ENCODE measurements at regions not wholly inside any gene's neighbourhood (a gene's known extent, or its start where the extent isn't known, plus 50 kb on each side); places are given as distances from the start of the nearest gene placed in this dataset.

DNA sequence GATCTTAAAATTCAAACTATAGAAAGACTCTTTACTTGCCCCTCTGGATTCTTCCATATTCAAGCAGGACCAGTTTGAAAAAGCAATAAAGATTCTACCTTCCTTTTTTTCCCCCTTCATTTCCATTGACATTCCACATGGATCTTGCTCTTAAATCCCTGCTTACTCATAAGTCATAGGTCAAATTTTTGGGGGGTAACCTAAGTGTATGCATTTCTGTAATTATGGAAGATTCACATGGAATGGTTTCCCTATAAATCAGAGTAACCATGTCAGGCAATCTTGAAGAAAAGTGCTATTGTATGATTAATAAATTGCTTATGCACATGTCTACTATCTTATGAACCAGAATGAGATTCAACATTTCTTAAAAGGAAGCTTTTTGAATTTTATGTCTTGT, 551.0 kb downstream of the HAO1 start:
- no peaks in the 10 kb centered on the region for H3F3A ChIP-seq (ENCODE audit: insufficient read depth, low read length)
- no peaks in the 10 kb centered on the region for H3K79me2 ChIP-seq (ENCODE audit: low read length)
- no peak overlapping the region for H3K27ac ChIP-seq (ENCODE audit: low read length)

DNA sequence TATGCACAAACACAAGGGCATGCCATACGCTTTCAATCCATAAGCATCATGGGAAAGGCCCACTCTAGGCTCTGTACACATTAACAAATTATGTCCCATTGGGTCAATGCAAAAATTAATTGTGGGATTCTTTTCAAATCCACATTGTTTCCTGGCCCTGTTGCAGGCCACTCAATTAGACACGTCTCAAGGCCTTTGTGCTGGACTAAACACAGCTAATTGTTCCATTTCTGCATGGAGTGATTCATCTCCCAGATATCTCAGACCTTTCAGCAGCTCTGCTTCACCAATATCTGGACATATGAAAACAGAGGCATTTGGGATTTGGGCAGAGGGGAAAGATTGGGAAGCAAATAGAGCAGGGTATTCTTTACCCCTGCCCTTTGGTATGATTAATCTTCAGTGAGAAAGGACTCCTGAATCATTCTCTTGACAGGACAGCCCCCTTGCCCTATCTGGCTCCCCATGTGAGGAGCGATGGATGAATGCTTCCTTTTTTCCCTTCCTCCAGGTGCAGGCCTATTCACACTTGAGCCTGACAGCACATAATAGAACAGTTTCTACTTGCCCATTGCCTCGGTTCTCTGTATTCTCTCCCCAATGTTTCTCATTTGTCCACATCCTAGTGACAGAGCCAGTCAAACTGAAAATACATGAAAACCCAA, 547.6 kb downstream of the HAO1 start:
- Histone ChIP-seq H3K36me3 (replicated peaks; ENCODE audit: insufficient read depth, low read length) (no peaks in the 10 kb centered on the region), H3K9ac (ENCODE audit: low read length) (no peak overlapping the region), H3K4me2 (ENCODE audit: low read depth, low read length) (no peak overlapping the region), H3K9me3 (replicated peaks; ENCODE audit: insufficient read depth, low read length) (no peaks in the 10 kb centered on the region), H3K9me2 (replicated peaks; ENCODE audit: insufficient read depth, low read length) (no peaks in the 10 kb centered on the region), H3K79me2 (ENCODE audit: low read length) (no peaks in the 10 kb centered on the region), H3K4me1 (ENCODE audit: low read length) (no peaks in the 10 kb centered on the region), H4K20me1 (ENCODE audit: insufficient read depth, low read length) (no peaks in the 10 kb centered on the region), H3F3A (ENCODE audit: insufficient read depth, low read length) (no peaks in the 10 kb centered on the region), H3K4me3 (ENCODE audit: low read length) (no peak overlapping the region), H3K27me3 (replicated peaks; ENCODE audit: insufficient read depth, low read length) (no peaks in the 10 kb centered on the region), H2AFZ (ENCODE audit: low read length) (no peak overlapping the region), H3K27ac (ENCODE audit: low read length) (no peak overlapping the region)
- DNase-seq = no peak
- TF ChIP-seq EZH2 (optimal IDR thresholded peaks at IDR 0.05; ENCODE audit: low read depth, low read length) = no peak
- TF ChIP-seq EZH2phosphoT487 (IDR thresholded peaks at IDR 0.05; ENCODE audit: low read length) = no peak
- TF ChIP-seq, protein P1, sequence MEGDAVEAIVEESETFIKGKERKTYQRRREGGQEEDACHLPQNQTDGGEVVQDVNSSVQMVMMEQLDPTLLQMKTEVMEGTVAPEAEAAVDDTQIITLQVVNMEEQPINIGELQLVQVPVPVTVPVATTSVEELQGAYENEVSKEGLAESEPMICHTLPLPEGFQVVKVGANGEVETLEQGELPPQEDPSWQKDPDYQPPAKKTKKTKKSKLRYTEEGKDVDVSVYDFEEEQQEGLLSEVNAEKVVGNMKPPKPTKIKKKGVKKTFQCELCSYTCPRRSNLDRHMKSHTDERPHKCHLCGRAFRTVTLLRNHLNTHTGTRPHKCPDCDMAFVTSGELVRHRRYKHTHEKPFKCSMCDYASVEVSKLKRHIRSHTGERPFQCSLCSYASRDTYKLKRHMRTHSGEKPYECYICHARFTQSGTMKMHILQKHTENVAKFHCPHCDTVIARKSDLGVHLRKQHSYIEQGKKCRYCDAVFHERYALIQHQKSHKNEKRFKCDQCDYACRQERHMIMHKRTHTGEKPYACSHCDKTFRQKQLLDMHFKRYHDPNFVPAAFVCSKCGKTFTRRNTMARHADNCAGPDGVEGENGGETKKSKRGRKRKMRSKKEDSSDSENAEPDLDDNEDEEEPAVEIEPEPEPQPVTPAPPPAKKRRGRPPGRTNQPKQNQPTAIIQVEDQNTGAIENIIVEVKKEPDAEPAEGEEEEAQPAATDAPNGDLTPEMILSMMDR (IDR thresholded peaks at IDR 0.05; ENCODE audit: low read length) = no peak

More for the DNA sequence above, 551.0 kb downstream of the HAO1 start:
- H3K36me3 ChIP-seq (replicated peaks; ENCODE audit: insufficient read depth, low read length) = no peaks in the 10 kb centered on the region
- H3K9me3 ChIP-seq (replicated peaks; ENCODE audit: insufficient read depth, low read length) = no peaks in the 10 kb centered on the region
- H3K9me2 ChIP-seq (replicated peaks; ENCODE audit: insufficient read depth, low read length) = no peaks in the 10 kb centered on the region
- H3K4me3 ChIP-seq (ENCODE audit: low read length) = no peak overlapping the region
- DNase-seq = no peak
- no peaks in the 10 kb centered on the region for H3K27me3 ChIP-seq (replicated peaks; ENCODE audit: insufficient read depth, low read length)
- no peaks in the 10 kb centered on the region for H3K4me1 ChIP-seq (ENCODE audit: low read length)
- TF ChIP-seq EZH2phosphoT487 (IDR thresholded peaks at IDR 0.05; ENCODE audit: low read length) (no peak), EZH2 (optimal IDR thresholded peaks at IDR 0.05; ENCODE audit: low read depth, low read length) (no peak)
- TF ChIP-seq, protein P1 (IDR thresholded peaks at IDR 0.05; ENCODE audit: low read length) = no peak
- no peaks in the 10 kb centered on the region for H4K20me1 ChIP-seq (ENCODE audit: insufficient read depth, low read length)
- H2AFZ ChIP-seq (ENCODE audit: low read length) = no peak overlapping the region
- H3K4me2 ChIP-seq (ENCODE audit: low read depth, low read length) = no peak overlapping the region
- no peak overlapping the region for H3K9ac ChIP-seq (ENCODE audit: low read length)

DNA sequence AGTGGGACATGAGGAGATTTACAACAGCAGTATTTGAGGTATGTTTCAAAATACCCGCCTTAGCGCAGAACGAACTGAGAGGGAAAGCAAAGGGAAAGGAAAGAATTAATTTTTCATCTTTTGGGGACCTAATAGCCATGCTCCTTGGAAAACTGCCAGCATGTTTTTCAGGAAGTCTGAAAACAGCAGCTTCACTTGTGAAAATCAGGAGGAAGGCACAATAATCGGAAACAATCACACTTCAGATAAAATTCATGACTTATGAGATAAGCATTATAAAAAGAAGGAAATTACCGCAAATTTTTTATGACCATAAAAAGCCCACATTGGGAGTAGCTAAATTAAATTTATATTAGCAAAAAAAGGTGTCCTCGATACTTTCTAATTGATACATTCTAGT, 541.1 kb downstream of the HAO1 start:
- Histone ChIP-seq H3K4me3 (ENCODE audit: low read length) (no peak overlapping the region), H3K27me3 (replicated peaks; ENCODE audit: insufficient read depth, low read length) (no peaks in the 10 kb centered on the region), H3K27ac (ENCODE audit: low read length) (no peak overlapping the region), H3K9ac (ENCODE audit: low read length) (no peak overlapping the region), H3K79me2 (ENCODE audit: low read length) (no peaks in the 10 kb centered on the region), H2AFZ (ENCODE audit: low read length) (no peak overlapping the region), H3K9me3 (replicated peaks; ENCODE audit: insufficient read depth, low read length) (no peaks in the 10 kb centered on the region), H3K4me2 (ENCODE audit: low read depth, low read length) (no peak overlapping the region), H3F3A (ENCODE audit: insufficient read depth, low read length) (no peaks in the 10 kb centered on the region), H3K9me2 (replicated peaks; ENCODE audit: insufficient read depth, low read length) (no peaks in the 10 kb centered on the region), H4K20me1 (ENCODE audit: insufficient read depth, low read length) (no peaks in the 10 kb centered on the region), H3K36me3 (replicated peaks; ENCODE audit: insufficient read depth, low read length) (no peaks in the 10 kb centered on the region), H3K4me1 (ENCODE audit: low read length) (no peaks in the 10 kb centered on the region)
- TF ChIP-seq EZH2phosphoT487 (IDR thresholded peaks at IDR 0.05; ENCODE audit: low read length) (no peak), EZH2 (optimal IDR thresholded peaks at IDR 0.05; ENCODE audit: low read depth, low read length) (no peak)
- TF ChIP-seq, protein P1 (IDR thresholded peaks at IDR 0.05; ENCODE audit: low read length) = no peak
- no peak for DNase-seq
